NCI-H1417 (cell line): ENCODE measurements at regions not wholly inside any gene's neighbourhood (a gene's known extent, or its start where the extent isn't known, plus 50 kb on each side); places are given as distances from the start of the nearest gene placed in this dataset.
A peak's percentile ranks its signal among the peaks of the same experiment; 100 is the strongest.

Experiments
- DNase-seq, 3 experiments: peaks; one replicate each; lab custom pipeline; 2025; lab: John Stamatoyannopoulos, UW

- DNase-seq = no peak
Observed at GRCh38 chr17:71966459-71967313, 154.1 kb upstream of the SOX9 start.

GRCh38 chr17:71969500-71969899, 151.3 kb upstream of the SOX9 start:
- no peak for DNase-seq

GRCh38 chr17:71970312-71970711, 150.5 kb upstream of the SOX9 start:
- DNase-seq = no peak

GRCh38 chr17:71974051-71974450, 146.8 kb upstream of the SOX9 start:
- no peak for DNase-seq

- DNase-seq = no peak
Observed at GRCh38 chr17:71975331-71975801, 145.5 kb upstream of the SOX9 start.

- DNase-seq = no peak
Observed at GRCh38 chr17:71976011-71976649, 144.7 kb upstream of the SOX9 start.

GRCh38 chr17:71978435-71978834, 142.4 kb upstream of the SOX9 start:
- DNase-seq = no peak

GRCh38 chr17:71980171-71980570, 140.6 kb upstream of the SOX9 start:
- no peak for DNase-seq

GRCh38 chr17:71983828-71984227, 137.0 kb upstream of the SOX9 start:
- no peak for DNase-seq

- DNase-seq = no peak
Observed at GRCh38 chr17:71985111-71986039, 135.4 kb upstream of the SOX9 start.

GRCh38 chr17:71986886-71987285, 133.9 kb upstream of the SOX9 start:
- no peak for DNase-seq

GRCh38 chr17:71987634-71988033, 133.2 kb upstream of the SOX9 start:
- DNase-seq = no peak

GRCh38 chr17:71989117-71989516, 131.7 kb upstream of the SOX9 start:
- no peak for DNase-seq

GRCh38 chr17:71993363-71993762, 127.5 kb upstream of the SOX9 start:
- no peak for DNase-seq

GRCh38 chr17:71995590-71995989, 125.2 kb upstream of the SOX9 start:
- DNase-seq = no peak

- peak in 1 of 3 experiments; percentile 17 for DNase-seq
Observed at GRCh38 chr17:72004011-72004427, 116.8 kb upstream of the SOX9 start.

GRCh38 chr17:72004611-72005331, 116.0 kb upstream of the SOX9 start:
- no peak for DNase-seq

- DNase-seq = no peak
Observed at GRCh38 chr17:72005332-72006163, 115.3 kb upstream of the SOX9 start.

- DNase-seq = no peak
Observed at GRCh38 chr17:72008236-72008876, 112.5 kb upstream of the SOX9 start.

GRCh38 chr17:72011561-72011960, 109.3 kb upstream of the SOX9 start:
- DNase-seq = no peak
